GM19025 (cell line): ENCODE measurements at regions not wholly inside any gene's neighbourhood (a gene's known extent, or its start where the extent isn't known, plus 50 kb on each side); places are given as distances from the start of the nearest gene placed in this dataset.
"Not testable (repeated sequence)": the region's sequence is repeated elsewhere in the genome, so short reads cannot be mapped to it uniquely, and the experiment has no call there.

Experiments
- ATAC-seq: cut with Tn5 transposase; IDR thresholded peaks from one replicate; pipeline ENCODE4 v1.9.1; 2021; ENCODE audit warnings: mild to moderate bottlenecking, low read depth, moderate library complexity; ENCODE audit not compliant: unreplicated experiment

DNA sequence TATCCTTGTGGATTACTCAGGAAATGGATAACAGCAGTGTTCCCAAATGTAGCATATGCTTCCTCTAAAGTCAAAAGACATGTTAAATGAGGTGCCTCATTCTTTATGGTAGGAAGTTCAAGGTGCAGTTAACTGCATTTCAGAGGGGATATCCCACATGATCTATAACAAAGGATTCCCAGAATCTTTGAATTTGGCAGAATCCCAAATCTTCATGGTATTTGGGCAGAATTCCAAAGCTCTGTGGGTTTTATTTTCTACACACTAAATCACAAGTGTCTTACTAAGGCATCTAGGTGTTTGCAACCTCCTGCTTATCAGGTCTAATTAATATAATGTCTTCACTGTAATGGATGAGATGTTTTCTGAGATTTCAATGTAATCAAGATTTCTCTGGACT lies 364.3 kb upstream of the MAN1A1 start:
- ATAC-seq, result no peak

DNA sequence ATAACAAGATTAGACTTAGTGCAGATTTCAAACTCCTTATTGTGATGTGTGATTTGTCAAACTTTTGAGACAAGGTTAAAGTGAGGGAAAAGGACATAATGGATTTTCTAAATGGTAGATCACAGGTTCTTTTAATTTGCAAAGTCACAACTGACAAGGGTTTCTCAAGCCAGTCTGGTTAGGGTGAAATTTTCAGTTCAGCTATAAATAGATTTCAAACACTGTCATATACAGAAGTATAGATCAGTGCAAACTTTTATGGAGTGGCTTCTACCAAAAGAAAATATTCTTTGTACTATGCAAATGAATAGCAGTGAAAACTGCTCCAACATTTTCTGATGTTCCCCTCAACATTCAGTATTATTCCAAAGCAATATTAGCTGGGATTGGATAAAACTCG lies 337.1 kb upstream of the MAN1A1 start:
- no peak for ATAC-seq

DNA sequence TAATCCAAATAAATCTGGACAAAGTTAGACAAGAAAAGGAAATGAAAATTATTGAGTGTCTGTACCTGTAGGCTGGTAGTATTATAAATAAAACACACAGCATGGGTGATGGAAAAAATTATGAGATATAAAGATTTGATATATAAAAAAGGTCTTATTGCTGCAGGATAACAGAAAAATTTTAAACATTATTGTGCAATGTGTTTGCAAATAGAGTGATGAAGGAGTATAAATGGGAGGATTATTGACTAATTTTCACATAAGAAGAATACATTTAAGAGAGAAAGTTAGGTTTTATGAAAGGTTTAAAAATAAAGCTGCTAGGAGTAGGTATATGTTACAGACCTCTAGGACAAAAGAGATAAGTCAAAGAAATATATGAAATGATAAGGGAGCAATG lies 336.7 kb upstream of the MAN1A1 start:
- ATAC-seq, result no peak

DNA sequence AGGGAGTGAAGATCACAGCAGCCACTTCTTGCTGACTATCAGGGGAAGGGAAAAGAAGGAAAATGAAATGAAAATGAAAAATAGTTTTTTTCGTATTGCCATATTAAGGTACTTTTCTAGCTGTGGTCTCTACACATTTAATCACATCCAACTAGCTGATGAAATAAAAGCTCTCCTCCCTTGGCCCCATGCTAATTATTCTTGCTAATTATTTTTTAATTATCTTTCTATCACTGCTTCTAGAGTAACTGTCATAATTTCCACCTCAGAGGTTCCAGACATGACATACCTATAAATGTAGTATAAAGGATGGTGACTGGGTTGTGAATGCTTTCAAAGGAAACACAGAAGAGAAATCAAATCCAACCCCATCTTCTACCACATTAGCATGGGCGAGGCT lies 334.1 kb upstream of the MAN1A1 start:
- ATAC-seq, result no peak

DNA sequence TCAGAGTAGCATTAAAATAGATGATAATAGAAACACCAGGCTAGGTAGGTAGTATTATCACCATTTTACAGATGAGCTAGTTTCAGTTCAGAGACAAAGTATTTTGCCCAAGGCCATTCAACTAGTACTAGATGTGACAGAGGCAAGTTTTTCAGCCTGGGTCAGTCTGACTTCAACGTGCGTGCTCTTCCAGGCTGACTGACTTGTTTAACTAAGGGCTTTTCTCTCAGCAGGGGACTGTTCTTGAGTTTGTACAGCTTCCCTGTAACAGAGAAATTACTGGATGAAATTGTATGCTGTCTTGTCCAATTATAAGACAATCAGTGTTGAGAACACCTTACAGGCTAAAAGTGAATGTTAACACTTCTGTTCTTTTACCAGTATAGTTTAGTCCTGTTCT lies 333.5 kb upstream of the MAN1A1 start:
- no peak for ATAC-seq

DNA sequence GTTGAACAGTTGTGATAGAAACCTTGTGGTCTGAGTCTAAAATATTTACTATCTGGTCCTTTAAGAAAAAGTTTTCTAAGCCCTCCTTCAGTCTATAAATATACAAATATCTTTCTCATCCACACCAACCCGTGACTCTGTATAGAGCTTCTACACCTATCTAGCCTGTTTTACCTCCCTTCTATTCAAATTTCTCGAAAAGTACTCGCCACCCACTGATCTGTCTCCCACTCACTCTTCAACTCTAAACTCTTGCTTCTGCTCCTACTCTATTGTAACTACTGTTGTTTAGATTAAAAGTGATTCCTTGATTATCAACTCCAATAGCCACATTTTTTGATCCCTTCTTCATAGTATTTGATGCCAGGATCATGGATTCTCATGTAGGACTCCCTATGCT lies 329.4 kb upstream of the MAN1A1 start:
- ATAC-seq, result no peak

DNA sequence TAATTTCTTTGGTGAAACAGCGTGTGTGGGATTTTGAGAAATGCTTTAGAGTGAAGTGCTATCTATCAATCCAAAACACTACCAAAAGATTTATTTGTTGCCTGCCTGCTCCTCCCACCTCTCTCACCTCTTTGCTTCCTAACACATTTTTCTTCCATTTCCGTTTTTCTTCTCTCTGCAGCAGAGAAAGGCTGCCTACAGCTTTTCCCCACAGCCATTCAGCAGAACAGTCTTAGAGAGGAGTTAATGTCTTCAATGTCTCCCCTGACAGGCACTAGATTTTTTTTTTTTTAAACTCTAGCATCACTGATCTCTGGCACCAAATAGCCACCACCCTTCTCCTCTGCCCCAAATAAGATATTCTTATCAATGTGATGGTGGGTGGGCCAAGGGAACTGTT lies 327.8 kb upstream of the MAN1A1 start:
- ATAC-seq, result no peak

DNA sequence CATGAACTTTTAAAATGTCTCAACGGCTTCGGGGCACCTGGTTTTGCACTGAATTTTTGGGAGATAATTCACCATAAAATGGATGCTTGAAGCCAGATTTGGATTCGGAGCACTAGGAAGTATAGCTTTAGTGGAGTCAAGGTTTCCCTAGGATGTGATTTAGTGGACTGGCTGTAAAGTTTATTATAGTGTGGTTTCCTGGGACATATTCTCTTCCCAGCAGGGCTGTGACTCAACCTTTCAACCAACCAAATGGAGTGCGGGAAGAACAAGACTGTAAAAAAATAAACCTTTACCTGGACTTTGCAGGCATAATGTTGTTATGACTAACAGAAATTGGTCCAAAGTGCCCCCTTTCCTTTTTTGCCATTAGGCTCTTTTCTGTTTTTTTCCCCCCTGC lies 327.4 kb upstream of the MAN1A1 start:
- no peak for ATAC-seq

DNA sequence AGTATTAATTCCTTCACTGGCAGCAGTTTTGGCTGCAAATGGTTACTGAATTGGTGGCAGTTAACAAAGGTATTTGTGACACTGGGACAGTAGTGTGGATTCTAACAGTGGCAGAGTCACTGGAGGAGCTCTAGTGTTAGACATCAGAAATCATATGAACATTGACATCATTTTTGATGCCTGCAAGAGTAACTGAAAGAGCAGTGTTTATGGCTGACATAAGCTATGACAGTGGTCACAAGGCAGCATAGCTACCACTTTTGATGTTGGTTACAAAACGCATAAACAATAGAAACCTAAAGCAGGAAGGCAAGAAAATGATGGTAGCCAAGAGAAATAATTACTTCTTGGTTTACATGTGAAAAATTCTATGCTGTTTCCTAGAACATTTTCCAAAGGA lies 326.7 kb upstream of the MAN1A1 start:
- ATAC-seq, result no peak

DNA sequence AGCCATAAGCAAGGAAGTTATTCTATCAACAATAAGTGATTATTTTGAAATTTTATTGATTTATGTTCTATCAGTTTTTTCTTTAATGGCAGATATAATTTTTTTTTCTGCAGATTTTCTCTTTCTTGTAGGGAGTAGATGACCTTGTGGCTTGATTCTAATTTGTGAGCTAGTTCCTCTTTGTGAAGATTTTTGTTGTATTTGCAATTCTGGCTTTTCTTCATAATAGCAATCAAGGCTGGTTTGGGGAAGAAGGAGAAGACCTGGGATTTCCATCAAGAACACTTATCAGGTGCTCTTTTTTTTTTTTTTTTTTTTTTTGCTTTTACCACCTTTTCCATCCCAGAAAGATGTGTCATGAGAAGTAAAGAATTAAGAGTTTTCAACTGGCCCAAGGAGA lies 324.2 kb upstream of the MAN1A1 start:
- ATAC-seq, result no peak

DNA sequence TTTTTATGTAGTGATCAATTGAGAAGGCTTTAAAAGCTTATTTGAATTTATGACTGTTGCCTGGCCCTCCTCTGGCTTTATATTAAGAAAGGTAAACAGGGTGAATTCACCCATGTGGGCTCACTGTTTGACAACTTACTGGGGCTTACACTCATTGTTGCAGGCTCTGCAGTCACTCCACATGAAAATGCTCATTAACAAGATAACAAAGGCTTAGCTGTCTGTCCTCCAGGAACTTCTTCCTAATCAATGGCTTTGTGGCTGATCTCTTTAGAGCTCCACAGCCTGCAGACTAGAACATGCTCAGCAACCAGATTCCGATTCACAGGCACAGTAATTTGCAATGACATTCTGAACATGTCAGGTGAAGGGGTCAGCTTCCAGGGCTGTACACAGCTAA lies 323.2 kb upstream of the MAN1A1 start:
- no peak for ATAC-seq

DNA sequence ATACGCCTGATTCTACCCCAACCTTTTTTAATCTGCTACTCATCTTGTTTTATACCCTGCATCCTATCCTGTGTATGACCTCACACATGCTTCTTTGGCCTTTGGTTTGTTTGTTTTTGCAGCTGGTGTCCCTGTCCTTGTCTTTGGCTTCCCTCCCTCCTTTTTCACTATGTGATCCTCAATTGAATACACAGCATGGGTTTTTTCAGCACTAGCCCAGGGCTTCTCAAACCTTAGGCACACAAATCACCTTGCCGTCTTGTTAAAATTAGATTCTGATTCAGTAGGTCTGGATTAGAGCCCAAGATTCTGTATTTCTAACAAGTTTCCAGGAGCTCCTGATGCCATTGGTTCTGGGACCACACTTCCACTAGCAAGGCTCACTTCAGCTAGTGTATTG lies 321.5 kb upstream of the MAN1A1 start:
- ATAC-seq, result no peak

DNA sequence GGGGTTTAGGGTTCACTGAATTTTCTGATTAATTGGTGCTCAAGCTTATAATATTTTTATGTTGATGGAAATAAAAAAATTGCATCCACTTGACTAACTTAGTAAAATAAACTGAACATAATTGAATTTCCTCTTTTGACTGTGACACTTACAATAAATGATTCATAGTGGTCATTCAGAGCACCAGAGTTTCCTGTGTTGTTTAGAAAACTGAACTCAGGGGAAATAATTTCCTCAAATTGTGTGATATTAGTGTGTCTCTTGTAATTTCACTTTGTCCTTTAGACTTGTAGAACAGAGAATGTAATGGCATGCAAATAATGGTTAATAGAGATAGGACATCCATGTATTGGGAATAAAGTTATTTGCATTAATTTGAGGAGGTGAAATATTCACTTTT lies 319.7 kb upstream of the MAN1A1 start:
- ATAC-seq, result no peak

DNA sequence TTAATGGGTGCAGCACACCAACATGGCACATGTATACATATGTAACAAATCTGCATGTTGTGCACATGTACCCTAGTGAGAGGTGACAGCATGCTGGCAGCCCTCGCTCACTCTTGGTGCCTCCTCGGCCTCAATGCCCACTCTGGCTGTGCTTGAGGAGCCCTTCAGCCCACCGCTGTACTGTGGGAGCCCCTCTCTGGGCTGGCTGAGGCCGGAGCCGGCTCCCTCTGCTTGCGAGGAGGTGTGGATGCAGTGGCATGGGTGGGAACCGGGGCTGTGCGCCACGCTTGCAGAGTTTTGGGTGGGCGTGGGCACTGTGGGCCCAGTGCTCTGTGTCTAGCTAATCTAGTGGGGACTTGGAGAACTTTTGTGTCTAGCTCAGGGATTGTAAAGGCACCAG lies 315.9 kb upstream of the MAN1A1 start:
- not testable (repeated sequence) for ATAC-seq

DNA sequence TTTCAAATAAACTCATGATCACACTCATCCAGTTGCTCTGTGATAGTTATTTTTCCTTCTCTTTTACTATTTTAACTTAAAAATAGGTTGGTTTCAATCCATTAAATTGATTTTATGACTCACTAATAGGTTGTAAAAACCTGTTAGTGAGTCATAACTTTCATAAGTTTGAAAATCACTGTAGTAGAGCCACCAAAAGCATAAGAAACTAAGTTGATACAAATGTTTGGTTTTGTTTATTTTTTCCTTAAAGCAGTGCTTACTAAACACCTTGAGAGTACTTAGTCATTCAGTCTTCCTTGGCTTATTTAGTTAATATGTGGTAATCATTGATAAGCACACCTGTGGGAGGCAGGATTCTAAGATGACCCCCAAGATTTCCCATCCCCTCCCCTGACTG lies 312.1 kb upstream of the MAN1A1 start:
- no peak for ATAC-seq

DNA sequence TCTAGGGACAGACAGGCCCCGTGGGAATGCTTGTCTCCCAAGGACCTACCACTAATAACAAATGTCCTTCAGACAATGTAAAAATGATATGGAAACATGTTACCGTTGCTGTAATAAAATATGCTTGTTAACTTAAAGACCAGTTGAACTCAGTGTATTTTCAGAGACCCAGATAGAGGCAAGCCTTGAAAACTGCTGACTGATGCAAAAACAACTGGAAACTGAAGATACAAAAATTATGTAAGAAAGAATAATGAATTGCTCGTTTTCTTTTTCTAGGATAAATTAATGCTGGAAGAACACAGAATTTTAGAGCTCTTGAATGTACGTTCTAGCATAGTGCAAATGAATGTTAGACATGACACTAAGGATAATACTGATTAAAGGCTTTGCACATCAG lies 311.5 kb upstream of the MAN1A1 start:
- ATAC-seq, result no peak

DNA sequence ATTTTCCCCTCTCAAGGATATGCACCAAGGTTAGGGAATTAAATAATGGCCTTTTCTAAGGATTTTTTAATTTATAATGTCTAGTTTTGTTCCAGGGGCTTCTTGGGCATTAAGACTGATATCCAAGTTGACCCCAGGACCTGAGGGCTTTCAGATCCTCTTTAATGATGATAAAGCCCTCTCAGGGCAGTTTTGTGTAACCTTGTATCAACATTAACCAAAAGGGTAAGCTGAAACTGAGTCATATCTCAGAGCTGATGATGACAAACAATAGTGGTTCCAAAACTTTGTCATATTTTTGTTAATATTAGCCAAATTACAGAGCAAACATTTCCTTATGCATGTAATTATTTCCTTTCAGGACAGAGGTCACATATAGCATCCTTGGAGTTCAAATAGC lies 309.4 kb upstream of the MAN1A1 start:
- no peak for ATAC-seq

DNA sequence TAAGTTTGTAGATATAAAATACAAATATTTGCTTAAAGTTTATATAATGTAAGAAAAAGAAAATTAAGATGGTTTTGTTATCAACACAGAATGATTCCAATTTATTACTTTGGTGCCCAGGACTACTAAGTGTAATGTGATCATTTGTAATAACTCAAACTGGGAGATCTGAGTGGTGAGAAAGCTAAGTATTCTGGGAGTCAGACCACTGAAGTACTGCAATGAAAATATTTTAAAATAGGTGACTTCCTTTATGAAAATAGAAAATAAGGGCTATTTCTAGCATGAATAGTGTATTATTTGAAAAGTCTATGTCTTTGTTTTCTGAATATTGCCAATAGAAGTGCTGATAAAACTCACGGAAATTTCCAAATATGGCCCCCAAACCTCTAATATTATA lies 305.6 kb upstream of the MAN1A1 start:
- ATAC-seq, result no peak

DNA sequence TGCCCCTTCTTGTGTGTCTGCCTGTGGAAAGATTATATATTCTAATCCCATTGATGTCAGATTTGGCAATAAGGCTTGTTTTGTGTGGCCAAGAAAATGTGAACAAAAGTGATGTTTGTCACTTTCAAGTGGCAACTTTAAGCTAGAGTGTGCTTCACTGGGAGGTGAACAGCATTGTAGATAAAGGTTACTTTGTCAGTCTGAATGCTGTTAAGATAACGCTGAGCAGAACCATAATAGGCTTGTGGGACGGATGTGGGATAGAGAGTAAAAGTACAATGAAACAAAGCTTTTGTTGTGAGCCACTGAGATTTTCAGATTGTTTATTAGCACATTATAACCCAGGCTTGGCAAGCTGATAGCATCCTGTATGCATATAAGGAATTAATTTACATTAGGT lies 303.8 kb upstream of the MAN1A1 start:
- ATAC-seq, result no peak

DNA sequence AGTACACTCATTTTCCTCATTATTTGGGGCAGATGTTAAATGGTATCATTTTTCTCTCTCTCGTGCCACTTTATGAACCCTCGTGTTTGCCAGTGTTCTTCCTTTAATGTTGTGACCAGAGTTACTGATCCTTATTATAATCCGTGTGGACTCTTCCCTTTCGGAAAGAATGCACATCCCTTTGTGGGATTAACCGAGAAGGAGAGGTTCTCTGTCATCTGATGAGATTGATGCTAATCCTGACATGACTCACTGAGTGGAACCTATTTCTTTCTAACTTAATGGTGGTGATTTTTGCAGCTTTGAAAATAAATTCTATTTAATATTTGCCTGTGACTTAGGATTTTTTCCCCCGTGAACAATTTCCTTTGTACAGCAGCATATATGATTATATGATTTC lies 300.0 kb upstream of the MAN1A1 start:
- ATAC-seq, result no peak

DNA sequence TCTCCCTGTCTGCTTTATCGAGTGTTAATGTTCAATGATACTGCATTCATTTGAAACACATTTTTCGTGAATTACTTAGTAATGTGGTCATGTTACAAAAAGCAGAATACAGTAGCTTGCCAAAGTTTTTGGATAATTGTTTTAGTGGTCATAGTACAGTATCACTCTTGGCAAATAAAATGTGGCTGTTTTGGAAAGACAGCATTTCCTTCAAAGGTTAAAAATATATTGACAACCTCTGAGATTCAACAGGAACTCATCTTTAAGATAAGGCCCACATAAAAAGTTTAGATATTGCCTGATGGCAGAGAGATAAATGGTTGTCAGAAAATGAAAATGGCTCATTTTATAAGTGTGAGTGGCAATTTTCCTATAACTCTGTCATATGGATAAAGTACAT lies 297.7 kb upstream of the MAN1A1 start:
- no peak for ATAC-seq

DNA sequence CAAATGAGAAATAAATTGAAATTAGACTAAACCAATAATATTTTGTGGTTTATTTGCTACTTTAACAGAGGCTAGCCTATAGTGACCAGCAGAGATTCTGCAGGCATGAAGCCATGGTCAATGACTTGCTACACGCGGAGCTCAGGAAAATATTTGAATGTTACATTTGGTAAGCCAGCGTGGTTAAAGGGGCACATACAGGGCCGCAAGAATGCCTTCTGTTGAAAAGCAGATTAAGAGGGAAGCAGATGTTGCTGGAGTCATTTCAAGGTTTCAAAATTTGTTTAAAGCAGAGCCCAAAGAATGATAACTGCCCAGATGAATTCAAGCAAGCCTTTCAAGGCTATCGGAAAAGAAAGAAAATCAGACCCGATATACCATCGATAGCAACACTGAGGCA lies 294.3 kb upstream of the MAN1A1 start:
- no peak for ATAC-seq

DNA sequence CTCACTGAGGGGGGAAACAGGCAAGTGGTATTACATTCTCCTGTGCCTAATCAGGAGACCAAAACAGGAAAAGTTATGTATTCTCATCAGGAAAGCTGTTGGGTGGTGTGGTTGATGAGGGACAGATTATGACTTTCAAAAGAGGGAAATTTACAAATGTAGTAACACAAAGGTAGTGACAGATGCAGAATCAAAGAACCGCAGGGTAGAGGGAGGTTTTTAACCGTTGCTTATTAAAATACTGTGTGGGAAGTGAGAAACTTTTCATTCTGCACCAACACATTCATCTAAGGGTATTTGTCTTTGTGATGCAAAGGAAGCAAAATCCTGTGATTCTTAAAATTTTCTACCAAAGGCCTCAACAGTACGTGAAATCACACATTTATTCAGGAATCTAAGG lies 288.2 kb upstream of the MAN1A1 start:
- ATAC-seq, result no peak

DNA sequence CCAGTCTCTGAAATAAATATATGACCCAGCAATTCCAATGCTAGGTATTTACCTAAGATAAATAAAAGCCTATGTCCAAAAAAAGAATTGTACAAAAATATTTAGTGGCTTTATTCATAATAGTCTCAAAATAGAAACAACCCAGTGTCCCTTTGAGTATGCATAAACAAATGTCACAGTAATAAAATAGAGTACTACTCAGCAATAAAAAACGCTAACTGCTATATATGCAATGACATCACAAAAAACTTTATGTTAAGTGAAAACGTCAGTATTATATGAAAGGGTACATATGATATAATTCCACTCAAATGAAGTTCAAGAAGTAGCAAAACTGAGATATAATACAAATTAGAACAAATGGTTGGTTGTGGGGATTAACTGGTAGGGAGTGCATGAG lies 286.5 kb upstream of the MAN1A1 start:
- no peak for ATAC-seq
